ENCODE measurements at regions not wholly inside any gene's neighbourhood (a gene's known extent, or its start where the extent isn't known, plus 50 kb on each side); places are given as distances from the start of the nearest gene placed in this dataset.

DNA sequence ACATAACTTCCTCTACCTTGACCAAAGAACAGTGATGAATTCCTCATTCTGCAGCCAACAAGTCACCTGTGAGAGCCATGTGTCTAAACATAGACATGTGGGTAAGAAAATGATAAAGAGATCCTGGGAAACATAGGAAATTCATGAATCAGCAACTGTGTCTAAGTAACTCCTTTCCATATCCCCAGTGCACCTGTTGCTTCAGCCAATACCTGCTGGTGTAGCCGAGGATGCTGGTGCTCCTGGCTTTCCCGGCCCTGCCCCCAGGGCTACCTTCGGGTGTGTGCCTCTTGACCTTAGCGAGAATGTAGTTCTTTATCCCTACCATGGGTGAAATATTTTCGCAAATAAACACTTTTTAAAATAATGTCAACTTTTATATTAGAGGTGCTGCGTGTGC is 114.1 kb downstream of the OR13A1 start:
- TF ChIP-seq CHD1 (IDR thresholded peaks at IDR 0.05; ENCODE audit: low read depth, low read length) (no peak), MAZ (IDR thresholded peaks at IDR 0.05; ENCODE audit: borderline replicate concordance, low read depth, low read length) (no peak), FOS (IDR thresholded peaks at IDR 0.05; ENCODE audit: low read depth, low read length) (no peak), RAD21 (IDR thresholded peaks at IDR 0.05; ENCODE audit: low read length) (no peak), SMC3 (IDR thresholded peaks at IDR 0.05; ENCODE audit: low read depth, low read length) (no peak), NFE2L2 (IDR thresholded peaks at IDR 0.05; ENCODE audit: low read depth, low read length) (no peak), MAFK (IDR thresholded peaks at IDR 0.05; ENCODE audit: low read depth, low read length) (no peak), ELK1 (IDR thresholded peaks at IDR 0.05; ENCODE audit: borderline replicate concordance, low read depth, low read length) (no peak), MXI1 (IDR thresholded peaks at IDR 0.05; ENCODE audit: borderline replicate concordance, low read depth, low read length) (no peak)
- H2BK120ac ChIP-seq (ENCODE audit: low read depth, low read length), result no peak overlapping the region
- H3K9me3 ChIP-seq (ENCODE audit: control insufficient read depth, insufficient read depth, low read length), result no peaks in the 10 kb centered on the region
- no peak overlapping the region for H3K4me3 ChIP-seq (ENCODE audit: insufficient read depth, low read depth, low read length)
- H2BK20ac ChIP-seq (ENCODE audit: low read depth, low read length), result no peak overlapping the region
- no peak for DNase-seq
- WGBS, 2 experiments (ENCODE audit: extremely low coverage in 2 of 2, insufficient read length in 1 of 2), result no CpG with 5 or more reads among the region's 6 CpGs
- H2AFZ ChIP-seq (replicated peaks; ENCODE audit: low read length, poor library complexity), result no peak overlapping the region
- intact Hi-C loops (cut with micrococcal nuclease) (no loop called here), dilution Hi-C loops (cut with HindIII; ENCODE audit: low sequenced_read_pairs, unreplicated experiment) (no loop called here), in situ Hi-C loops (cut with MboI; ENCODE audit: low sequenced_read_pairs) (no loop called here)
- no peak overlapping the region for H2BK5ac ChIP-seq (ENCODE audit: low read depth, low read length, poor library complexity, severe bottlenecking)
- H3K23ac ChIP-seq (ENCODE audit: low read depth, low read length), result no peak overlapping the region
- H3K9ac ChIP-seq (ENCODE audit: low read depth, low read length), result no peak overlapping the region
- H2AK5ac ChIP-seq (ENCODE audit: low read depth, low read length), result no peak overlapping the region
- H2AK9ac ChIP-seq (replicated peaks; ENCODE audit: low read depth, low read length, poor library complexity), result no peak overlapping the region
- no peaks in the 10 kb centered on the region for H3K9me1 ChIP-seq (ENCODE audit: insufficient read depth, low read length)
- no peak overlapping the region for H3K18ac ChIP-seq (ENCODE audit: low read depth, low read length)
- no peaks in the 10 kb centered on the region for H4K20me1 ChIP-seq (ENCODE audit: insufficient read depth, low read length)
- no peaks in the 10 kb centered on the region for H3K4me1 ChIP-seq (ENCODE audit: control insufficient read depth, insufficient read depth, low read length)
- H3K56ac ChIP-seq (ENCODE audit: extremely low read depth, insufficient read depth, low read length), result no peak overlapping the region
- no peaks in the 10 kb centered on the region for H3K79me1 ChIP-seq (ENCODE audit: low read depth in 1 of 2, low read length in 2 of 2)
- ChIA-PET POLR2A (ENCODE audit: unreplicated experiment) (no interaction called here), CTCF (no interaction called here)
- H4K5ac ChIP-seq (ENCODE audit: low read depth, low read length), result no peak overlapping the region
- H4K91ac ChIP-seq (ENCODE audit: insufficient read depth, low read depth, low read length), result no peak overlapping the region
- no peak overlapping the region for H3K4ac ChIP-seq (ENCODE audit: low read depth, low read length)
- no peak overlapping the region for H3K27ac ChIP-seq (ENCODE audit: insufficient read depth, low read length)
- no peak overlapping the region for H2BK15ac ChIP-seq (ENCODE audit: low read depth, low read length)
- H4K8ac ChIP-seq (ENCODE audit: low read depth in 2 of 2, low read length in 2 of 2), result no peak overlapping the region
- BruUV-seq (replicated peaks), result no TSS peak
- H3K27me3 ChIP-seq (ENCODE audit: control insufficient read depth, insufficient read depth, low read length), result peaks cover 3% of the 10 kb centered on the region; the same call in 1 of the 2 replicates
- H3K14ac ChIP-seq (replicated peaks; ENCODE audit: low read depth, low read length), result no peak overlapping the region
- no peak overlapping the region for H3K4me2 ChIP-seq (ENCODE audit: low read depth, low read length)
- H3K36me3 ChIP-seq (ENCODE audit: control insufficient read depth, insufficient read depth, low read length), result no peaks in the 10 kb centered on the region
- ATAC-seq (ENCODE audit: low read depth), result no peak
